ENCODE measurements at regions not wholly inside any gene's neighbourhood (a gene's known extent, or its start where the extent isn't known, plus 50 kb on each side); places are given as distances from the start of the nearest gene placed in this dataset.

GRCh38 chrX:107502316-107502715 is 52.9 kb downstream of the FRMPD3 start:
- DNase-seq (ENCODE audit: low read depth), result peak; percentile 4

DNA sequence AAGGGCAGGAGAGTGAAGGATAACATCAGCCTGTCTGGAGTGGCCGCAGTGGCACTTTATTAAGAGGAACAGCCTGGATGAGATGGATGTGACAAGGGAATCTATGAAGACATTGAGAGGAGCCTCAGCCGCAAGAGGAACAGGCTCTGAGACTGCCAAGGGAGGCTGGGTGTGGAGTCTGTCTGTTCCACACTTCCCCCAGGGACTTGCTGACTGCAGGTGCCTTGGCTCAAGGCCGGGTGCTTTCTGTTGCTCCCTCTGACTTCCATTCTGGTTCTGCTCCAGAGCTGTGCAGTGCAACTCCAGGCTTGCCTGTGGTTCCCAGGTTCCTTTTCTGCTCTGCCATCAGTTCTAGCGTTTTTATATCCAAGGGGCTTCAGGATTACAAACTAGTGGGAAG is 54.6 kb downstream of the FRMPD3 start:
- DNase-seq (ENCODE audit: low read depth), result no peak

GRCh38 chrX:107505223-107505622 is 55.8 kb downstream of the FRMPD3 start:
- DNase-seq (ENCODE audit: low read depth), result peak; percentile 7

- no peak for DNase-seq (ENCODE audit: low read depth)
Measured at GRCh38 chrX:107506596-107507031, 57.2 kb downstream of the FRMPD3 start.

GRCh38 chrX:107507093-107507743 is 57.8 kb downstream of the FRMPD3 start:
- no peak for DNase-seq (ENCODE audit: low read depth)

DNA sequence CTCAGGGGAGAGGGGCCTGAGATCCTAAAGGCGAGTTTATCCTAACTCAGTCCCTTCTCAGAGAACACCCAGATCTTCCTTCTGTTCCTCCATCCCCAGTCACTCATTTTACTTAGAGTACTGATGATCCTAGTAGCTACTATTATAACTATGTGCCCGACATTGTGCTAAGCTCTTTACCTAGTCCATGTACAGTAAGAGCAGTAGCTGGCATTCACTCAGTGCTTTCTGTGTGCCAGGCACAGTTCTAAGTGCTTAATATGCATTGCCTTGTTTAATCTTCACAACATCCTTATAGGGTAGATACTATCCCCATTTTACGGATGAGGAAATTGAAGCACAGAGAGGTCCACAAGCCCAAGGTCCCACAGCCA is 58.3 kb downstream of the FRMPD3 start:
- DNase-seq (ENCODE audit: low read depth), result no peak

- DNase-seq (ENCODE audit: low read depth), result no peak
Measured at GRCh38 chrX:107508925-107509324, 59.5 kb downstream of the FRMPD3 start.

- DNase-seq (ENCODE audit: low read depth), result no peak
Measured at GRCh38 chrX:107514944-107515343, 65.5 kb downstream of the FRMPD3 start.

GRCh38 chrX:107521877-107522586 is 72.6 kb downstream of the FRMPD3 start:
- no peak for DNase-seq (ENCODE audit: low read depth)

DNA sequence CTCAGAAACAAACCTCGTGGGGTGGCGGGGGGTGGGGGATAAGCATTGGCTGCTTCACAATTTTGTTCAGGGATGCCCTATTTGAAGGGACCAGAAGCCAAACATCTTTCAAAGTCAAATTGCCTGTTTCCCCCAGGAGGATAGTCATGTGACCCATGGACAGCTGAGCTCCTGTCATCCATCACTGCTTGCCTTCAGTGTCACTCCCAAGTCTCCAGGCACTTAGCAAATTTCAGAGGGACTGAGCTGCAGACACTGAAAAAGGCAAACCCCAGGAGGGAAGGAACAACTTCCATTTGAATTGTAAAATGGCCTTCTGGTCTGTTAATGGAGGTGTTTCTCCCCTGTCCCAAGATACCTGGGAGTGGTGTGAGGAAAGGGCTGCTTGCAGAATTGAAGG is 73.4 kb downstream of the FRMPD3 start:
- no peak for DNase-seq (ENCODE audit: low read depth)

DNA sequence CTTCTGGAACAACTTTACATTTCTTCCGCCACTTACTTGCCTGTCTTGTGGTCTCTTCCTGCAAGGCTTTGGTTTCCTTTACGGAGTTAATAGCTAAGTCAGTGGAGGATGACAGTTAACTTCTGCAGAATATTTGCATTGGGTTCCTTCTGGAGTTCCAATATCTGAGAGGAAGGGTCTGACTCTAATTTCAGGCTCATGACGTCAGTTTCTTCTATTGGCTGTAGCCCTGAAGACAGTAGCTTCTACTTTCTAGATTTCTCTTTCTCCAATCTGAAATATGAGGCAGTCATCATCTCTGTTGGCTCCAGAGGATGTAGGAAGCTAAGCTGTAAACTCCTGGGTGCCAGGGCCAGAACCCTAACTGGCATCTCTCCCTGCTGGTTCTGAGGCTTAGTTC is 76.7 kb downstream of the FRMPD3 start:
- DNase-seq (ENCODE audit: low read depth), result no peak

DNA sequence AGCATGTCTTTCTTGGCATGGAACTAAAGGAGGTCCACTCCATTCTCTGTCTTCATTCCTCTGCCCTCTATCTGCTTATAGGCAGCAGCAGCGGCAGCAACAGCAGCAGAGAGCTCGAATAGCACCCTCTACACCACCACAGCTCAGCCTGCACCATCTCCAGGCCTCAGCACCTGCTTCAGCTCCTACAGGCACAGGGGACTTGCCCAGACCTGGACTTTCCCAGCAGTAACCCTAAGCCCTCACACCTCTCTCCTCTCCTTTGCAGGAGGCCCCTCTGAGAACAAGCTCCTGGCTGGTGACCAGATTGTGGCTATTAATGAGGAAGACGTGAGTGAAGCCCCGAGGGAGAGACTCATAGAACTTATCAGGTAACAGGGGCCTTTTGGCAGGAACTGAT is 80.7 kb downstream of the FRMPD3 start:
- DNase-seq (ENCODE audit: low read depth), result no peak

DNA sequence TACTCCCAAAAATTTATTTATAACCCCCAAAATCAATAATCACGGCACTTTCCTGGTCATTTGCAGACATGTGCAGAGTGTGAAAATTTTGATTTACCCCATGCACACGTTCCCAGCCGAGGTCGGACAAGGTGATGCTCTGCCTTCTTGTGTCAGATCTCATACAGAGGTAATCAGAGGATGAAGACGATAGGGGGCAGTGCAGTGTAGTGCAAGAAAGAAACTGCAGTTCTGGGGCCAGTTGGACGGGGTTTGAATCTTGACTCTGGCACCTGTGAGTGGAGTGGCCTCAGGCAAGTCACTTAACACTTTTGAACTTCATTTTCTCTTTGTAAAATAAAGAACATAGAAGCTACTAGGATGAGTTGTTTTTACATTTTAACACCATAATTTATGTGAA is 88.4 kb downstream of the FRMPD3 start:
- peak; percentile 62 for DNase-seq (ENCODE audit: low read depth)

DNA sequence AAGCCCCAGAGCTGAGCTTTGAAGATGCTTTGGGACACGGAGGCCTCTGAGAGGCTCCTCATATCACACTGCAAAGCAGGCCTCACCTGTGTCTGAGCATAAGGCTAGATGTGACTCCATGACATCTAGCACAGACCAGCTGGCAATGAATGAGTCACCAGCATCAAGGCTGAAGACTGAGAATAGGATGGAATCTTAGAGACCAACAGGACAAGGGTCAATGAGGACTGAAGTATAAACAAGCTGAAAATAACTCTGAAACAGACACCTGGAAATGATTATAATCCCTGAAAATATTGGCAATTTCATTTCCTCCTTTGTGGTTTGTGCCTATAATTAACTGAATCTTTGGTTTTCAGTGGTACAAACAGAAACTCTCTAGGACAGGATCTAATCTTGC is 87.1 kb upstream of the PRPS1 start:
- peak; percentile 48 for DNase-seq (ENCODE audit: low read depth)

- DNase-seq (ENCODE audit: low read depth), result no peak
Measured at GRCh38 chrX:107542040-107542439, 86.3 kb upstream of the PRPS1 start.

GRCh38 chrX:107542500-107542899 is 85.8 kb upstream of the PRPS1 start:
- peak; percentile 44 for DNase-seq (ENCODE audit: low read depth)

DNA sequence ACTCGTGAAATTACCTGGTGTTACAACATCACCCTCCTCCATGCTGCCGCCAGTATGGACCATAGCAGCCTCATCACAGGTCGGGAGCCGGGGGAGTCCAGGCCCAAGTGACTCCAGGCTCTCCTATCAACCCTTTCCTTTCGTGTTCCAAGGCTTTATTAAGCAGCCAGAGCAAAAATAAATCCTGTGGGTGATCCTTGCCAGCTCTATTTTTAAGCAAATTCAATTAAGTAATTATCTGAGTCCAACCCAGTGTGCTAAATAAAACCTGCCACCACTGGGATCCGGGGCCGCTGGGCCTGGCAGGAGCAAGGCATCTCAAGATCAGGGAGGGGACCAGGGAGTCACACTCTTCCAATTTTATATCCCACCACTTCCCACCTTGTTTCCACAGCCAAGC is 80.7 kb upstream of the PRPS1 start:
- no peak for DNase-seq (ENCODE audit: low read depth)

- DNase-seq (ENCODE audit: low read depth), result no peak
Measured at GRCh38 chrX:107548775-107549174, 79.5 kb upstream of the PRPS1 start.

DNA sequence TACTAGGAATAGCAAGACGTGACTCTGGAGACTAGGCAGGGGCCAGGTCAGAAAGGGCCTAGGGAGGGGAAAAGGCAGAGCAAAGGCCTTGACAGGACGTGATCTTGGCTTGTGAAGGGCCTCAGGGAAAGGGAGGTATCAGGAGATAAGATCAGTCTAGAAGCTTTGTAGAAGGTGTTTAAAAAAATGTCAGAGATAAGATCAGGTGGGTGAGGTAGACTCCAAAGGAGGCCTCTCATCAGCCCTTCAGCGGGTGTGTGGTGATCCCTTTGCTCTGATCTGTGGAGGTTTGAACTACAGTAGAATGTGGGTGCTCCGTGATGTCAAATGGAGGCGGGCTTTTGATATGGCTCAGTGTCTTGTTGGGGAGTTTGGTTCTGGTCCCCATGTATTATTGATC is 78.8 kb upstream of the PRPS1 start:
- no peak for DNase-seq (ENCODE audit: low read depth)

DNA sequence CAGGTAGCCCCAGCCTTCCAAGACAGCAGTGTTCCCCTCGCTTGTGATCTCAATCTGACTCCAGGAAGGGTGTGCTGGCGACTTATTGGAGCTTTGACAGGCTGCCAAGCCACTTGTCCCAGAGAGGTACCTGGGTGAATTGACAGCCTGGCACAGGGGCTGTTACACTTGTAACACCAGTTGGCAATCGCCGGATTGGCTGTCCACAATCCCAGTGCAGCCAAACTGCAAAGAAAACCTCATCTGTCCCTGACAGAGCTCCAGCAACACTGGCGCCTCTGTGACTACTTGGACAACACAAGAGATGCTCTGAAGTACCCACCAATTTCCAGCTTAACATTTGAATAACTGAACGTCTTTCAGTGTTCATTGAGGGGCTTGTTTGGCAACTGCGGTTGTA is 76.8 kb upstream of the PRPS1 start:
- DNase-seq (ENCODE audit: low read depth), result no peak

GRCh38 chrX:107552930-107553329 is 75.4 kb upstream of the PRPS1 start:
- DNase-seq (ENCODE audit: low read depth), result no peak

DNA sequence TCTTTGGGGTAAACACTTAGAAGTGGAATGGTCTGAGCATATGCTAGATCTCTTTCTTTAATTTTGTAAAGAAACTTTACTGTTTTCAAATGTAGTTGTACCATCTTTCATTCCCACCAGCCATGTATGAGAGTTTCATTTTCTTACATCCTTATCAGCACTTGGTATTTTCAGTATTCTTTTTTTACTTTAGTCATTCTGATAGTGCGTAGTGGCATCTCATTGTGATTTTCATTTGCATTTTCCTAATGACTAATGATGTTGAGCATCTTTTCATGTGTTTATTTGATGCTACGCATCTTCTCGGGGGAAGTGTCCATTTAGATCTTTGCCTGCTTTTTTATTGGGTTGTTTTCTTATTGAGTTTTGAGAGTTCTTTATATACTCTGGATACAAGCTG is 71.3 kb upstream of the PRPS1 start:
- DNase-seq (ENCODE audit: low read depth), result no peak

- peak; percentile 77 for DNase-seq (ENCODE audit: low read depth)
Measured at GRCh38 chrX:107559506-107559905, 68.8 kb upstream of the PRPS1 start.

DNA sequence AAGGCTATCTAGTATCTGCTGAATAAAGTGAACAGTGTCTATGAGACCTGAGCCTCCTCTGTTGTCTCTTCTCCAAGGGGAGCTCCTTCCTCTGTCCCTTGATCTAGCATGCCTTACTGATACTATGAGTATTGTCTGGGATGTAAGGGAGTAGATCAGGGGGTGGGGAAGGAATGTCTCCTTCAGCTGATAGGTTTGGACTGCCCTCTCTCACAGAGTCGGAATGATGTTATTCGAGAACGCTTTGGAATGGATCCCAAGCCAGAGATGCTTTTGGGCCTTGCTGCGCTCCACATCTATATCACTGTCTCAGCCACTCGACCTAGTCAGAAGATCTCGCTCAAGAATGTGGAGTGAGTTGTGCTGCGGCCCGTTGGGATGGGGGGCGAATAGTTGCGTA is 68.3 kb upstream of the PRPS1 start:
- no peak for DNase-seq (ENCODE audit: low read depth)

Measured in M059J (cell line).